NCI-H460 (cell line): ENCODE measurements at regions not wholly inside any gene's neighbourhood (a gene's known extent, or its start where the extent isn't known, plus 50 kb on each side); places are given as distances from the start of the nearest gene placed in this dataset.

ENCODE experiments used
- DNase-seq: peaks from one replicate; pipeline ENCODE4 v3.0.0-alpha.2; 2016; ENCODE audit warnings: low read depth; ENCODE audit errors: extremely low read depth

DNA sequence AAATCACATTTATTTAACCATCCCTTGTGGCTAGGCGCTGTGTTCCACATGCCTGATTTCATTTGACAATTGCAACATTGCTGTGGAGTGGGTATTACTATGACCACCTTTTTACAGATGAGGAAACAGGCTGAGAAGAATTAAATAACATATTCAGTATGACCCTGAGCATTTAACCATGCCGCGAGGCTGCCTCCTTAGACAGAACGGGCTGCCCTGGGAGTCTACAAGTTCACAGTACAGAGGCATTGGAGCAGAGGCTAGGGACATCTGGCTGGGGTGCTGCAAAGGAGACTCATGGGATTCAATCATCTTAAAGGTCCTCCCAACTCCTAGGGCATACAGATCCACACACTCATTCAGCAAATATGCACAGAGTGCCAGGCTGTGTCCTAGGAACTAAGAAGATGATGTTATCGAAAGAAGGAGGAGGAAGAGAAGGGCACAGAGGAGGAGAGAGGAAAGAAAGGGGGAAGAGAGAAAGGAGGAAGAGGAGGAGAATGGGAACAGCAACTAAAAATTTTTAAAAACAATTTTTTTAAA lies 164.7 kb upstream of the CCND2 start:
- DNase-seq: no peak

DNA sequence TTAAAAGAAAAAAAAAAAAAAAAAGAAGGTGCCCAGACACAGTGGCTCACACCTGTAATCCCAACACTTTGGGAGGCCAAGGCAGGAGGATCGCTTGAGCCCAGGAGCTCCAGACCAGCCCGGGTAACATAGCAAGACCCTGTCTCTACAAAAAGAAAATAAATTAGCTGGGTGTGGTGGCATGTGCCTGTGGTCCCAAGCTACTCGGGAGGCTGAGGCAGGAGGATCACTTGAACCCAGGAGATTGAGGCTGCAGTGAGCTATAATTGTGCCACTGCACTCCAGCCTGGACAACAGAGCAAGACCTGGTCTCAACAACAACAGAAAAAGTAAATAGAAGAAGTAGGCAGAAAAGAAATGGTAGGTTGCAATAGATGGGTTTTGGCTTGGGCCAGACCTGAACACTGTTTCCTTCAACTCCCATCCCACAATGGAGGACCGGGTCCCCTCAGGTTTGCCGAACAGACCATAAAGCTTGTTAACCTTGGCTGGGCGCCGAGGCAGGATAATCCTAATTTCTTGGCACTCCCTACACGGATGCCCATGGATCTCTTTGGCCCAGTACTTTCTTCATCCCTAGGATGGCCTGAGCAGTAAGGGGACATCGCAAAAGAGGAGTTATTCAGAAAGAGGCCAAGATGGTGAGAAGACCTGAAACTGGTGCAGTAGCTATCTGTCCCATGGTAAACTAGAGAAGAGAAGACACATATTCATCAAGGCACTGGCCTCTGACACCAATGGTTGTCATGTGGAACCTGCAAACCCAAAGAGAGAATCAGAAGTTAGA lies 165.5 kb upstream of the CCND2 start:
- no peak for DNase-seq

DNA sequence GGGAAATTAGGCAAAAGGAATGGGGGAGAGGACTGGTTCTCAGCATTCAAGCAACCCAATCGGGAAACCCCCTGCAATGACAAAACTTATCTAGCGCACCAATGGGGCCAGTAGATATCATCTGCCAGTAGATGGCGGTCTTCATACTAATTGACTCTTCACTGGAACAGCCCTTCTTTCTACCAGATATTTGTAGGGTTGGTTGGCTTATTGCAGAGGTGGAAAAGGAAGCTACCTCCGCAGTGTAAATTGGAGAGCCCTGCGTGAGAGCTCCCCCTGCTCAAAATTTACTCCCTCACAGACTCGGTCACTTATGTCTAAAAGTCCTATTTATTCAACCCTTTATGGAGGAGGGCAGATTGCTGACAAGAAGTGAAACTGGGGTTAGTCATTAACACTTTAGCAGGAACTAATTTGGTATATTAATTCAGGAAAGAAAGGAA lies 166.1 kb upstream of the CCND2 start:
- peak; percentile 33 for DNase-seq

DNA sequence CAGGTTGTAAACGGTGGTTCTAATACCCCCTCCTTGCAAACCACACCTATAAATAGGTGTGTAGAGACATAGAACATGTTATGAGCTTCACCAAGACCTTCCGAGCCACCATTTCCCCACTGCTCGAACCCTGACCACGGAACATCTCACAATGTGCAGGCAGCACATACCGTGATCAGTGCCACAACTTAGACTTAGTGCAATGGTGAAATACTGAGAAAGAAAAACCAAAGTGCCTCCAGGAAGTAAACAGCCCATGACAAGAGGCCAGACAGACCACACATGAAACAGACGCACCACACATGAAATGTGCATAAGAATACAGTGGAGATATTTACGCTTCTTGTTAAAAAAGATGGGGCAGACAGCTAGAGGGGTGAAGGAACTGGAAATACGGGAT lies 166.9 kb upstream of the CCND2 start:
- DNase-seq: no peak

DNA sequence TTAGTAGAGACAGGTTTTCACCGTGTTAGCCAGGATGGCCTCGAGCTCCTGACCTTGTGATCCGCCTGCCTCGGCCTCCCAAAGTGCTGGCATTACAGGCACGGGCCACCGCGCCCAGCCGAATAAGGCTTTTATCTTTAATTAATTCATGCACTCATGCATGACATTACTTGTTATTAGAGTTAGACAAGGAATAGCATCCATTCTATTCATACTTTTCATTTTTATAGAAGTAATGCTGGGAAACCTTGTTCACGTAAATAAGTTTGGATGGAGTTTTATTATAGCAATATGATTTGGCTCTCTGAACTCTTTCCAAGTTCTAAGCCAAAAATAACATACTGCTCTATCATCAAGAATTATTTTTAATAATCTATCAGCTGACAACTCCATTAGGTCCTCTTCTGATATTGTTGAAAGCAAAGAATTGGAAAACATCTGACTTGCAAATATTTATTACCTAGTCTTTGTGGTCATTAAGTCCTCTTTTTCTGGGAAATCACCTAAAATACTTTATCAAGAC lies 168.8 kb upstream of the CCND2 start:
- no peak for DNase-seq

DNA sequence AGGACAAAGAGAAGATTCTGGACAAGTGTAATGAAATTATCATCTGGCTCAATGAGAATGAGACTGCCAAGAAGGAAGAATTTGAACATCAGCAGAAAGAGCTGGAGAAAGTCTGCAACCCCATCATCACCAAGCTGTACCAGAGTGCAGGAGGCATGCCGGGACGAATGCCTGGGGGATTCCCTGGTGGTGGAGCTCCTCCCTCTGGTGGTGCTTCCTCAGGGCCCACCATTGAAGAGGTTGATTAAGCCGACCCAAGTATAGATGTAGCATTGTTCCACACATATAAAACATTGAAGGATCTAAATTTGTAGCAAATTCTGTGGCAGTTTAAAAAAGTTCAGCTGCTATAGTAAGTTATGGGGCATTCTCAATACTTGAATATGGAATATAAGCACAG lies 174.3 kb upstream of the CCND2 start:
- DNase-seq: no peak

DNA sequence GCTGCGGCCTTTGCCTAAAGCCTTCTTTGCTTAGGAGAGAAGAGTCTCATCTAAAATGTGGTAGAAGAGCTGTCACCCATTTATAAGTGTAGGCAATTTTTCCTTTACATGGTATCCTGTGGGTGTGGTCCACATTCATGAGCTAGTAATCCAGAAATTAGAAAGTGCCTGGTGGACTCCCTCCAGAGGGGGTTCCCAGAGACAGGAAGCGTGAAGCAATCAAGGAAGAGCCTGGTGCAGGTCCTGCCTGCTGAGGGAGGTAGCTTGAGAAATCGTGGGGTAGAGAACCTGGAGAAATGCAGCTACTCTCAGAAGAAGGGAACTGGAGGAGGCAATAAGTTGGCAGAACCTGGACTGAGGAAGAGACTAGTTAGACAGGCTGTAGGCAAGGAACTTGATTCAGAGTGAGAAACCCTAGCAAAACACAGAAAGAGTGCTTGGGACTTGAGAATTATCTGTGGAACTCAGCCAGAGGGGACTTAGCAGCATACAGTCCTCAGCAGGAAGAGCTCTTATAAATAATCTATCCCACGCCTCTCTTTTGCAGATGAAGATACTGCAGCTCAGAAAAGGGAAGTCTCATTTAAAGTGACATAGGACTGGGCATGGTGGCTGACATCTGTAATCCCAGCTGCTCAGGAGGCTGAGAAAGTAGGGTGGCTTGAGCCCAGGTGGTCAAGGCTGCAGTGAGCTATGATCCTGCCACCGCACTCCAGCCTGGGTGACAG lies 182.4 kb upstream of the CCND2 start:
- DNase-seq: no peak

DNA sequence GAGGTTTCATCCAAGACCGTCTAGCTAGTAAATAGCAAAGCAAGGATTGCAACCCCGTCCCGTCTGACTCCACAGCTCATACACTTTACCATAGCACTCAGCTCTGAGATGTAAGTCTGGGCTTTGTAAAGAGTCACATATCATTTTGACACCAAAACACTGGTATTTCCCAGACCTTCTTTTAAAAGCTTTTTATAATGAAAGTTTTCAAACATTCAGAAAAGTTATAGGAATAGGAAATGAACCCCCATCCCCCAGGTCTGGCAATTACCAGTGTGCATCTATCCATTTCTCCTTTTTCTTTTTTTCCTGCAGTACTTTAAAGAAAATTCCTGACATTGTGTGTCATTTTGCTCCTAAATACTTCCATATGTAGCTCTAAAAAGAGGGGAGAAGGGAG lies 183.6 kb upstream of the CCND2 start:
- no peak for DNase-seq

DNA sequence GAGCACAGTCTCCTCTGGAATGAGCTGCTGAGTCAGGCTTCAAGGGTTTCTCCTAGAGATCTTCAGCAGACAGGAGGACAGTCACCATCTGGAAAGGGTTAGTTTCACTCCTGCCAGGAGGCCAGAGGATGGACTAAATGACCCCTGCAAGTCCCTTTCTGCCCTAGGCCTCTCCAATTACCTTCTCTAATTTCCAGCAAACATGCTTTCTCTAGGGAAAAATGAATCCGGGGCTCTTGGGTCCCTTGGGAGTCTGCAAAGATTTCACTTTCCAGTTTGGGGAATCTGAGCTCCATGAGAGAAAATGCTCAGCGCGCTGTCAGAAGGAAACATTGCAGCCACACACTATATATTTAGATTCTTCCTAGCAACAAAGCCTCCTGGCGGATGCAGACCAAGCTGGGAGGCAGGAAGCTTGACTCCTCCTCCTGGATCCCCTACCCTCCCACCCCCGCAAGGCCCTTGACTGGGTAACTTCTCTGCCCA lies 184.4 kb upstream of the CCND2 start:
- DNase-seq: no peak

DNA sequence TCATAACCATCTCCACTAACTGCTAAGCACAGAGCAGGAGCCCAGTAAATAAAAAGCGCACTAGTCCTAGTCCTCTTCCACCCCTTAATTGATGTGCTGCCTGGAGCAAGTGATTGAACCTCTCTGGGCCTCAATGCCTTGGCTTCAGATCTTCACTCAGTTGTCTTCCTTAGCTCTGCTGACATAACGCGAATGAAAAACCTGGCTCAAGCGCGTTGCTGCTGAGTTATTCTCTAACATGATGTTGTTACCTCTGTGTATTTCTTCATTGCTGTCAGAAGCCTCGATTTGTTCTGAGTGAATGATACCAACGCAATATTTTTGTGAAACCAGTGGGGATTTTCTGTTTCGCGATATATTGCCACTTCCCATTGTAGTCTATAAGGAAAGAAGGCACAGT lies 185.1 kb upstream of the CCND2 start:
- DNase-seq: no peak

DNA sequence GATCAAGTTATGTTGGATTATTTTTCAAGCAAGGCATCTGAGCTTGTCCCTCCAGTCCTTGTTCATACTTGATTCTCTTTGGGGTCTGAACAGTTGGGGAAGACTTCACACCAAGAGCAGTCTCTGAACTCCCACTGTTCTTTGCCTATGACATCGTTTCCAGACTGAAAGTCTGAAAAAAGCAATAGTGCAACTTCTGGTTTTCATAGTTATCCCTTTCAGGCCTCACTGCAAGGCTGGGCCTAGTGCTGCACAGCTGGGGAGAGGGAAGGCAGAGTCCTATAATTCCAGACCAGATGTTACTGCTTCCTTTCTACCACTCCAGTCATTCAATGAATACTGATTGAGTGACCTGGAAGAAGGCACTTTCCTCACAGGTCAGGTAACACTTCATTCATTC lies 187.1 kb upstream of the CCND2 start:
- no peak for DNase-seq

DNA sequence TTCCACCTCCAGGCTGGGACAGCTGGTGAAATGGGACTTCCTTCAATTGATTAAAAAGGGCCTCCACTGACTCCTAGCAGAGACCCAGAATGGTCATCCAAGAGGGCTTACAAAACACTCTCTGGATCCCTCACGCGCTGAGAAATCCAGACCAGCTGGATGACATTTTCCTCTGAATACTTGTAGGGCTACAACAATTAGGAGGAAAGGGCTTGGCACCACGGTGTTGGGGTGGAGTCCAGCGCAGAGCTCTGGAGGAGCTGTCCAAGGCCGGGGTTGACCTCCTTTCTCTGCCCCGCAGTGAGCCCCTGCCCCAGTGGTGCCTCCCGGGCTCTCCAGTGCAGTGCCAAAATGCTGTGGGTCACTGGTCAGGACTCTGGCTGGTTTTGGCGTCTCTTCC lies 189.0 kb upstream of the CCND2 start:
- no peak for DNase-seq

DNA sequence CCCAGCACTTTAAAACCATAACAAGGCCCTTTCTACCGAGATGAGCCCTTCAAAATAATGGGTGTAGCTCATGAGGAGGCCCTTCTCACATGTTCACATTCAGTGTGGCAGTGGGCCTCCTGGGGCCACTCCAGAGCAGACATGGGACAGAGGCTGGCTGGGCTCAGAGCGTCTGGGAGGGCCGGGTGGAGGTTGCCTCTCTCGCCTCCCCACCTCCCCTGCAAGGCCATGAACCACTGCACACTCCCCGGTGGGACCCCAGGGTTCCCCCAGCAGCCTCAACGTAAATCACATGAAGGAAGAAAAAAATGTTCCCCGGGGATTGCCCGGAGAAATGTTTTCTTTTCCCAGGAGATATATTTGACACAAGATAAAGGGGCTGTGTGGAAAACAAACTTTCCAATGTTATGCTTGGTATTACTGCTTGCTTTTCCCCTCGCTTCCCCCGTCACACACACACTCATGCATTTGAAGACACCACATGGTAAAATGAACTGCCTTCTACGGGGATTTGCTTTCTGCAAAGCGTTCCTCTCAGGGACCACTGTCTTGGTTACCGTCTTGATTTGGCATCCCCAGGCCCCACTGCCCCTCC lies 190.7 kb upstream of the CCND2 start:
- DNase-seq: no peak

DNA sequence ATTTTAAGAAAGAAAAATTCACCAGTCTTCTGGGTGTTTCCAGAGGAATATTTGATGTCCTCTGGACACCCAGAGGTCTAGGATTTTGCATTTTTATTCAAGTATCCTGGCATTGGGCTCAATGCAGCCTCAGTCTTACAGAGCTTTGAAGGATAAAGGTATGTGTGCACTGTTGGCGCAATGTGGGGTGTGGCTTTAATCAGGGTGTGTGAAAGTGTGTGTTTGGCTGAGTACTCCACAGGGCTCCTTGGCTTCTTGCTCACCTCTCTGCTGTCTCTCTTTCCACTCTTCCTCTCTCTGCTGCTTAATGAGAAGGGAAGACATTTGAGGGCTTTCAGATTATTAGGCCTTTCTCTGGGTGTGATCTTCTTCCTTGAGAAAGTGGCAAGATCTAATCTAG lies 193.3 kb upstream of the CCND2 start:
- DNase-seq: no peak

DNA sequence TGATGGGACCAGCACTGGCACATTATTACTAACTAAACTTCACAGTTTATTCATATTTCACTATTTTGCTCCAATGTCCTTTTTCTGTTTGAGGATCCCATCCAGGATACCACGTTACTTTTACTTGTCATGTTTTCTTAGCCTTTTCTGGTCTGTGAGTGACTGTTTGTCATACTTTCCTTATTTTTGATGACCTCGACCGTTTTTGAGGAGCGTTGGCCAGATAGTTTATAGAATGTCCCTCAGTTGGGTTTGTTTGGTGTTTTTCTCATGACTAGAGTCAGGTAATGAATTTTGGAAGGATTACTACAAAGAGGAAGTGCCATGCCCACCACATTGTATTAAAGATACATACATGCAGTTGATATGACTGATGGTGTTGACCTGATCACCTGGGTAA lies 199.4 kb upstream of the CCND2 start:
- no peak for DNase-seq

DNA sequence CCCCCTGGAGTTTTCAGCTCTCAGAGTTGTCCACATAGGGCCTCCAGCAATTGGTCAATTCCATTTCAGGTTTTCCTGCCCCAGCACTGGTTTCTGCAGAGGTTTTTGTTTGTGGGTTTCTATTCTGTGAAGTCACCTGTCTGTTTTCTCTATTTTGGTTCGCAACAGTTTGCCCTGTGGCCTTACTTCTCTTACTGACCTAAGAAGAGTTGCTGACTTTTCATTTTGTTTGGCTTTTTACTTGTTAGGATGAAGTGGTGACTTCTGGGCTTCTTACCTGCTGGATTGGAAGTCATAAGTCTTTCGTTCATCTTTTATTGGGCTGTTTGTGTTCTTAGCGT lies 196.4 kb upstream of the PARP11 start:
- DNase-seq: no peak

DNA sequence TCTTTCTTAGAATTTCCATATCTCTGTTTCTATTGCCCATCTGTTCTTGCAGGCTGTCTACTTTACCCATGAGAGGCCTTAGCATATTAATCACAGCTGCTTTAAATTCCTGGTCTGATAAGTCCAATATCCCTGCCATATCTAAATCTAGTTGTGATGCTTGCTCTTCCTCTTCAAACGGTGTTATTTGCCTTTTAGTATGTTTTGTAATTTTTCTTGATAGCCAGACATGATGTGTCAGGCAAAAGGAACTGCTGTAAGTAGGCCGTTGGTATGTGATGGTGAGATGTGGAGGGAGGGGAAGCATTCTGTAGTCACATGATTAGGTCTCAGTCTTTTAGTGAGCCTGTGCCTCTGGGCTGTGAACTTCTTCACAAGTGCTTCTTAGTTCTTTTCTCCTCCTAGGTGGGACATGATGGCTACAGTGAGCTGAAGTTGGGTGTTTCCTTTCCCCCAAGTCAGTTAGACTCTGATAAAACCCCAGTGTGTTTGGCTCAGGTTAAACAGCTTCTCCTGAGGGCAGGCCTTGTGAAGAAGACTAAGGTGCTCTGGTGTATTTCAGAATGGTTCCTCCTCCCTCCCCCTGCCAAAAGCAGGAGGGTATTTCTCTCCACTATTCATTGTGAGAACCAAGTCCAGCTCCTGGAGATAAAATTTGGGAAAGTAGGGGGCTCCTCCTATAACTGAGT lies 195.9 kb upstream of the PARP11 start:
- no peak for DNase-seq

DNA sequence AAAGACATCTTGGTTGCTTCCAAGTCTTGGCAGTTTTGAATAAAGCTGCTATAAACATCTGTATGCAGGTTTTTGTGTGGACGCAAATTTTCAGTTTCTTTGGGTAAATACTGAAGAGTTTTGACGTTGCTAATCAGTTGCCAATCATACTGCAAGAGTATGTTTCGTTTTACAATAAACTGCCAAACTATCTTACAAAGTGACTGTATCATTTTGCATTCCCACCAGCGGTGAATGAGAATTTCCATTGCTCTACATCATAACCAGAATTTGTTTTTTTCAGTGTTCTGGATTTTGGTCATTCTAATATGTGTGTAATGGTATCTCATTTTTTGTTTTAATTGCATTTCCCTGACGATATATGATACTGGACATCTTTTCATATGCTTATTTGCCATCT lies 190.8 kb upstream of the PARP11 start:
- DNase-seq: no peak

DNA sequence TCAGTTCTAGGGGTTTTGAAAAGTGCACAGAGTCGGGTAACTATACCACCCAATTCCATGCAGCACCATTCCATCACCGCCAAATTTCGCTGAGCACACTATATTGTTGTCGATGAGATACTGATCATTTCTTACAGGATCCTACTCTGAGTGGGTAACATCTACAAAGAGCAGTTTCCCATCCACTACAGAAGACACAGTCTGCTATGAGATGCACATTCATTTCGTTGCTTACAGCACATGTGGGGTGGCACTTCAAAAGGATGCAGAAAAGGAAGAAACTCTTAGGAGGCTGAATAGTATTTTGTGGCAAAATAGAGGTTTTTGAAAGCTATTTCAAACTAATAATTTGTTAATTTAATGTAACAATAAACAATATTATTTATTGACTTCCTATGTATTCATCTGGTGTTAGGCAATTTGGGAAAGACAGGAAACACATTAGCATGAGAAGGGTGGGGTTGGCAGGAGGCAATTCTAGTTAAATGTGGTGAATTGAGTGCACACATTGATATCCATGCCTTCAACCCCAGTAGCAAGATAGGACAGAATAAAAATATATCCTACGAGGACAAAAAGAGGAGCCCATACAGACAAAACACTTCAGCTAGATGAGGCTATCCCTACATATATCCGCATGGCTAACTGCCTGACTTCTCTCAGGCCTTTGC lies 186.8 kb upstream of the PARP11 start:
- no peak for DNase-seq
